ENCODE measurements at regions not wholly inside any gene's neighbourhood (a gene's known extent, or its start where the extent isn't known, plus 50 kb on each side); places are given as distances from the start of the nearest gene placed in this dataset.

DNA sequence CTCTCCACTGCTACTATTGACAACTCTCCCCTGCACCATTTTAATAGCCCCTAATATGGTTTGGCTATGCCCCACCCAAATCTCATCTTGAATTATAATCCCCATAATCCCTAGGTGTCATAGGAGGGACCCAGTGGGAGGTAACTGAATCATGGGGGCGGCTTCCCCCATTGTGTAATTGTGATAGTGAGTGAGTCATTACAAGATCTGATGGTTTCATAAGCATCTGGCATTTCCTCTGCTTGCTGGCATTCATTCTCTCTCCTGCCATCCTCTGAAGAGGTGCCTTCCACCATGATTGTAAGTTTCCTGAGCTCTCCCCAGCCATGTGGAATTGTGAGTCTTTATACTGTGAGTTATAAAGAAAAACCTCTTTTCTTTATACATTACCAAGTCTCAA lies 74.1 kb upstream of the TCF21 start:
- ATAC-seq (replicated peaks) (peak in 1 of 2 donors; percentile 60), DNase-seq (no peak)
- Mint-ChIP-seq H3K36me3 (peaks cover 0 to 3% of the 10 kb centered on the region in 2 donors), H3K4me3 (no peak overlapping the region), H3K27me3 (peaks cover 21 to 27% of the 10 kb centered on the region in 2 donors), H3K9me3 (peaks cover 0 to 10% of the 10 kb centered on the region in 2 donors), H3K4me1 (peaks cover 0 to 2% of the 10 kb centered on the region in 2 donors), H3K27ac (no peak overlapping the region)

- peaks cover 21 to 27% of the 10 kb centered on the region in 2 donors for H3K27me3 Mint-ChIP-seq
- no peak overlapping the region for H3K27ac Mint-ChIP-seq
- no peak overlapping the region for H3K4me3 Mint-ChIP-seq
- H3K36me3 Mint-ChIP-seq: peaks cover 0 to 3% of the 10 kb centered on the region in 2 donors
- ATAC-seq (replicated peaks): no peak
- peaks cover 0 to 10% of the 10 kb centered on the region in 2 donors for H3K9me3 Mint-ChIP-seq
- peaks cover 0 to 2% of the 10 kb centered on the region in 2 donors for H3K4me1 Mint-ChIP-seq
- no peak for DNase-seq
These were observed 73.6 kb upstream of the TCF21 start for GRCh38 chr6:133815313-133815712.

GRCh38 chr6:133816171-133816570 lies 72.7 kb upstream of the TCF21 start:
- DNase-seq (no peak), ATAC-seq (replicated peaks) (no peak)
- peaks cover 0 to 6% of the 10 kb centered on the region in 2 donors for H3K9me3 Mint-ChIP-seq
- H3K27ac Mint-ChIP-seq: no peak overlapping the region
- H3K36me3 Mint-ChIP-seq: peaks cover 0 to 3% of the 10 kb centered on the region in 2 donors
- peaks cover 0 to 2% of the 10 kb centered on the region in 2 donors for H3K4me1 Mint-ChIP-seq
- peaks cover 15 to 21% of the 10 kb centered on the region in 2 donors for H3K27me3 Mint-ChIP-seq
- no peak overlapping the region for H3K4me3 Mint-ChIP-seq

- peaks cover 0 to 3% of the 10 kb centered on the region in 2 donors for H3K9me3 Mint-ChIP-seq
- peaks cover 0 to 3% of the 10 kb centered on the region in 2 donors for H3K36me3 Mint-ChIP-seq
- peak in 1 of 2 donors; percentile 38 for ATAC-seq (replicated peaks)
- H3K27ac Mint-ChIP-seq: no peak overlapping the region
- H3K27me3 Mint-ChIP-seq: peaks cover 4 to 11% of the 10 kb centered on the region in 2 donors
- no peak overlapping the region for H3K4me3 Mint-ChIP-seq
- H3K4me1 Mint-ChIP-seq: peaks cover 0 to 2% of the 10 kb centered on the region in 2 donors
- DNase-seq: no peak
These were observed 71.4 kb upstream of the TCF21 start for GRCh38 chr6:133817460-133818047.

- peaks cover 0 to 2% of the 10 kb centered on the region in 2 donors for H3K4me1 Mint-ChIP-seq
- peaks cover 0 to 3% of the 10 kb centered on the region in 2 donors for H3K36me3 Mint-ChIP-seq
These were observed 70.6 kb upstream of the TCF21 start for GRCh38 chr6:133818320-133818719.

GRCh38 chr6:133820208-133820607 lies 68.7 kb upstream of the TCF21 start:
- H3K27me3 Mint-ChIP-seq: peaks cover 4 to 8% of the 10 kb centered on the region in 2 donors
- no peaks in the 10 kb centered on the region for H3K4me1 Mint-ChIP-seq
- H3K36me3 Mint-ChIP-seq: peaks cover 0 to 3% of the 10 kb centered on the region in 2 donors
- DNase-seq (no peak), ATAC-seq (replicated peaks) (no peak)
- H3K9me3 Mint-ChIP-seq: peaks cover 0 to 3% of the 10 kb centered on the region in 2 donors
- no peak overlapping the region for H3K4me3 Mint-ChIP-seq
- no peak overlapping the region for H3K27ac Mint-ChIP-seq

More at GRCh38 chr6:133818320-133818719, 70.6 kb upstream of the TCF21 start:
- H3K27me3 Mint-ChIP-seq: peaks cover 4 to 11% of the 10 kb centered on the region in 2 donors
- no peak overlapping the region for H3K27ac Mint-ChIP-seq
- H3K9me3 Mint-ChIP-seq: peaks cover 0 to 3% of the 10 kb centered on the region in 2 donors
- DNase-seq (no peak), ATAC-seq (replicated peaks) (no peak)
- no peak overlapping the region for H3K4me3 Mint-ChIP-seq

DNA sequence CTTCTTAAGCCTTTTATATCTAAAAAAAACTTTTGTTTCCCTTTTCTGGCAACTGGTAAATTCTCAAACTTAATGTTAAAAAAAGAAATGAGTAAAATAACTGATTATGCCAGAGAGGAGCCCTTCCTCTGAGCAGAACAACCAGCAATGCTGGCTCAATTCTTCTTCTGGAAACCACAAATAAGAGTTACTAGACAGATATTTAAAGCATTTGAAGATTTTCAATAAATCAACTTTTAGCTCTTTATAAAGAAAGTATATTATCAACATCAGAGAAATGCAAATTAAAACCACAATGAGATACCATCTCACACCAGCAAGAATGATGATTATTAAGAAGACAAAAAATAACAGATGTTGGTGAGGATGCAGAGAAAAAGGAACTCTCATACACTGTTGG lies 61.1 kb upstream of the TCF21 start:
- peaks cover 0 to 2% of the 10 kb centered on the region in 2 donors for H3K9me3 Mint-ChIP-seq
- ATAC-seq (replicated peaks) (no peak), DNase-seq (no peak)
- H3K27me3 Mint-ChIP-seq: peaks cover 15 to 18% of the 10 kb centered on the region in 2 donors
- no peaks in the 10 kb centered on the region for H3K36me3 Mint-ChIP-seq
- no peak overlapping the region for H3K4me3 Mint-ChIP-seq
- H3K4me1 Mint-ChIP-seq: no peaks in the 10 kb centered on the region
- no peak overlapping the region for H3K27ac Mint-ChIP-seq

GRCh38 chr6:133833949-133834359 lies 55.0 kb upstream of the TCF21 start:
- DNase-seq (no peak), ATAC-seq (replicated peaks) (no peak)
- no peak overlapping the region for H3K27ac Mint-ChIP-seq
- H3K27me3 Mint-ChIP-seq: peaks cover 24 to 28% of the 10 kb centered on the region in 2 donors
- no peaks in the 10 kb centered on the region for H3K9me3 Mint-ChIP-seq
- no peak overlapping the region for H3K4me3 Mint-ChIP-seq
- no peaks in the 10 kb centered on the region for H3K36me3 Mint-ChIP-seq
- H3K4me1 Mint-ChIP-seq: peaks cover 6 to 9% of the 10 kb centered on the region in 2 donors

DNA sequence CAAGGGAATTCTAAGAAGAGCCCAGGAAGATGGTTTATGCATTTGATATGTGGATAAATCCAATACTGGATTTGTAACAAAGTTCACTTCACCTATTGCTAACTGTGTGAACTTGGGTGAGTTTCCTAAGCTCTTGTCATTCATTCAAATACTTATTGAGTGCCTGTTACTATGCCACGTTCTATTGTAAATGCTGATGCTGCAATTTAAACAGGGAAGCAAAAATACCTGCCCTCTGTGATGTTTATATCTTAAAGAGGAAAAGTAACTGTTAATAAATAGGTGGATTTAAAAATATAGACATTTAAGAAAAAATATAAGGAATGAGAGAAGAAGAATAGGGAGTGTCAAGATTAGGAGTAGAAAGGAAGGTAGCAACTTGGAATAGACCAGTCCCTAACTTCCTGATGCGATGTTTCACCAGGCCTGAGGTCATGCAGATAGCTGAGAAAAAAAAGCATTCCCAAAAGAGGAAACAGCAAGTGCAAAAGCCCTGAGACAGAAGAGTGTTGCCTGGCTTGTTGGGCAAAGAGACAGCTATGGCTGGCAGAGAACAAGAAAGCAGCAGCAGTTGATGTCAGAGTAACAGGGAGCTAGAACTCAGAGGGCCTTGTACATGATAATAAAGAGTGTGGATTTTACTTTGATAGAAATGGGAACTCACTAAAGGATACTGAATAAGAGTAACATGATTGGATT lies 54.3 kb upstream of the TCF21 start:
- Mint-ChIP-seq H3K36me3 (no peaks in the 10 kb centered on the region), H3K27me3 (peaks cover 28 to 34% of the 10 kb centered on the region in 2 donors)

DNA sequence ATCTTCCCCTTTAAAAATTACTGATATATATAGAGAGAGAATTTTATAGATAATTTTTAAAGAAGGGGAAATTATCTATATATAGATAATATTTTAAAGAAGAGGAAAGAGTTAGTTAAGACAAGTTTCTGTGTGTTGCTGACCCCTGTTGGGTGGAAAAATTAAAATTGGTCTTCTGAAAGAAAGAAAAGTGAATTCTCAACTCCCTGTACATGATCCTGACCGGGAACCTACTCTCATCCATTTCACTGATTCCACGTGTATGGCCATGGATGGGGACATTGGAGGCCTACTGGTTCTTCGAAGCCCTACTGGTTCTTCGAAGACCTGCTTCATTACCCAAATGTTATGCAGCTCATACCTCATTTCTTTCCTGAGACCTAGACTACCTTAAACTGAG lies 53.0 kb upstream of the TCF21 start:
- ATAC-seq (replicated peaks) (no peak), DNase-seq (no peak)
- Mint-ChIP-seq H3K4me3 (no peak overlapping the region), H3K9me3 (no peaks in the 10 kb centered on the region), H3K27me3 (peaks cover 28 to 34% of the 10 kb centered on the region in 2 donors), H3K4me1 (peaks cover 6 to 9% of the 10 kb centered on the region in 2 donors), H3K36me3 (no peaks in the 10 kb centered on the region), H3K27ac (no peak overlapping the region)

More for the DNA sequence above, 54.3 kb upstream of the TCF21 start:
- ATAC-seq (replicated peaks) (no peak), DNase-seq (no peak)
- Mint-ChIP-seq H3K27ac (no peak overlapping the region), H3K9me3 (no peaks in the 10 kb centered on the region), H3K4me1 (peaks cover 6 to 9% of the 10 kb centered on the region in 2 donors), H3K4me3 (no peak overlapping the region)

DNA sequence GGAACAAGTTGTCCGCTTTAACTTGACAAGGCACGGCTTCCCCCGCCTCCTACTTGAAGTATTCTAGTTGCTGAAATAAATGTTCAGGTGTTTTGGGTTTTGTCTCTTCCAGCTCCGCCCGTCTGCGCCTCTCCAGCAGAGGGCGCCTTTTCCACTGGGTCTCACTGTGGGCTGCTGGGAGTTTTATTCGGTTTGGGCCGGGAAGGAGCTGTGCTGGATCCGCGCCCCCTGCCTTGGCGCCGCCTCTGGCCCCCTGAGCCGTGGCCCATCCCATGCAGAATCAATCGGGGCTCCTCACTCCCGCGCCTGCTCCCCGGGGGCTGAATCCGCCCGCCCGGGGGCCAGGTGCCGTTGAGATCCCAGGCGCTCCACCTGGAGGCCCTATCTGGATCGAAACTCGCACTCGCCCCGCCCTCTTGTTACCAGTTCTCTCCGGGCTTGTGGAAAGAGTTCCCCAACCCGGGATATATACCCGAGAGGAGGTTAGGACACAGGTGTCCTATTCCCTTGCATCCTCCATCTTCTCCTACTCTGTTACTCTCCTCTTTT lies 51.0 kb upstream of the TCF21 start:
- Mint-ChIP-seq H3K4me3 (peak overlapping the region; percentile 52 to 73), H3K36me3 (no peaks in the 10 kb centered on the region), H3K27me3 (peaks cover 22 to 35% of the 10 kb centered on the region in 2 donors), H3K9me3 (no peaks in the 10 kb centered on the region), H3K4me1 (peaks cover 6 to 9% of the 10 kb centered on the region in 2 donors), H3K27ac (no peak overlapping the region)
- peak; percentile 10 for DNase-seq
- peak; percentile 60 to 62 for ATAC-seq (replicated peaks)
